HG03575 (cell line): ENCODE measurements at regions not wholly inside any gene's neighbourhood (a gene's known extent, or its start where the extent isn't known, plus 50 kb on each side); places are given as distances from the start of the nearest gene placed in this dataset.
"Not testable (repeated sequence)": the region's sequence is repeated elsewhere in the genome, so short reads cannot be mapped to it uniquely, and the experiment has no call there.

Experiments used
- ATAC-seq: cut with Tn5 transposase; IDR thresholded peaks from one replicate; pipeline ENCODE4 v1.9.1; 2021; ENCODE audit not compliant: unreplicated experiment, insufficient number of reproducible peaks, low FRiP score; ENCODE audit errors: extremely low read depth

- ATAC-seq: no peak
Observed at GRCh38 chr3:87761341-87761740, 297.5 kb downstream of the CGGBP1 start.

- ATAC-seq: no peak
Observed at GRCh38 chr3:87756616-87757015, 302.2 kb downstream of the CGGBP1 start.

GRCh38 chr3:87755852-87756251 lies 303.0 kb downstream of the CGGBP1 start:
- ATAC-seq: no peak

GRCh38 chr3:87742250-87742649 lies 316.6 kb downstream of the CGGBP1 start:
- ATAC-seq: no peak

GRCh38 chr3:87740894-87741293 lies 317.9 kb downstream of the CGGBP1 start:
- not testable (repeated sequence) for ATAC-seq

GRCh38 chr3:87737817-87738216 lies 321.0 kb downstream of the CGGBP1 start:
- ATAC-seq: not testable (repeated sequence)

GRCh38 chr3:87733671-87734367 lies 325.0 kb downstream of the CGGBP1 start:
- no peak for ATAC-seq

- ATAC-seq: no peak
Observed at GRCh38 chr3:87732294-87732693, 326.5 kb downstream of the CGGBP1 start.

GRCh38 chr3:87727783-87728182 lies 331.0 kb downstream of the CGGBP1 start:
- ATAC-seq: no peak

- ATAC-seq: no peak
Observed at GRCh38 chr3:87719060-87719459, 339.7 kb downstream of the CGGBP1 start.

- no peak for ATAC-seq
Observed at GRCh38 chr3:87710511-87710910, 348.3 kb downstream of the CGGBP1 start.

GRCh38 chr3:87710028-87710427 lies 348.8 kb downstream of the CGGBP1 start:
- ATAC-seq: no peak

- no peak for ATAC-seq
Observed at GRCh38 chr3:87706176-87706575, 352.6 kb downstream of the CGGBP1 start.

- no peak for ATAC-seq
Observed at GRCh38 chr3:87702600-87702999, 356.2 kb downstream of the CGGBP1 start.

- no peak for ATAC-seq
Observed at GRCh38 chr3:87696124-87697013, 362.4 kb downstream of the CGGBP1 start.

- ATAC-seq: no peak
Observed at GRCh38 chr3:87694678-87695077, 364.1 kb downstream of the CGGBP1 start.

- ATAC-seq: no peak
Observed at GRCh38 chr3:87691109-87691508, 367.7 kb downstream of the CGGBP1 start.

- not testable (repeated sequence) for ATAC-seq
Observed at GRCh38 chr3:87678984-87679660, 379.7 kb downstream of the CGGBP1 start.

GRCh38 chr3:87674397-87675161 lies 384.2 kb downstream of the CGGBP1 start:
- peak; percentile 99 for ATAC-seq
